Fibroblast of villous mesenchyme (primary cell): ENCODE measurements at regions not wholly inside any gene's neighbourhood (a gene's known extent, or its start where the extent isn't known, plus 50 kb on each side); places are given as distances from the start of the nearest gene placed in this dataset.
A peak's percentile ranks its signal among the peaks of the same experiment; 100 is the strongest.

Experiments
- DNase-seq: peaks from one replicate; pipeline ENCODE4 v3.0.0-alpha.2; 2010; ENCODE audit warnings: low read depth
- H3K4me3 ChIP-seq: 2 replicates; pipeline ENCODE4 v1.5.1; 2011; ENCODE audit warnings: low read depth, mild to moderate bottlenecking, low read length
- TF ChIP-seq, protein P1 (sequence below): IDR thresholded peaks from 2 replicates; pipeline ENCODE4 v1.5.1; 2012; ENCODE audit warnings: low read depth, mild to moderate bottlenecking, low read length; ENCODE audit not compliant: insufficient read depth

DNA sequence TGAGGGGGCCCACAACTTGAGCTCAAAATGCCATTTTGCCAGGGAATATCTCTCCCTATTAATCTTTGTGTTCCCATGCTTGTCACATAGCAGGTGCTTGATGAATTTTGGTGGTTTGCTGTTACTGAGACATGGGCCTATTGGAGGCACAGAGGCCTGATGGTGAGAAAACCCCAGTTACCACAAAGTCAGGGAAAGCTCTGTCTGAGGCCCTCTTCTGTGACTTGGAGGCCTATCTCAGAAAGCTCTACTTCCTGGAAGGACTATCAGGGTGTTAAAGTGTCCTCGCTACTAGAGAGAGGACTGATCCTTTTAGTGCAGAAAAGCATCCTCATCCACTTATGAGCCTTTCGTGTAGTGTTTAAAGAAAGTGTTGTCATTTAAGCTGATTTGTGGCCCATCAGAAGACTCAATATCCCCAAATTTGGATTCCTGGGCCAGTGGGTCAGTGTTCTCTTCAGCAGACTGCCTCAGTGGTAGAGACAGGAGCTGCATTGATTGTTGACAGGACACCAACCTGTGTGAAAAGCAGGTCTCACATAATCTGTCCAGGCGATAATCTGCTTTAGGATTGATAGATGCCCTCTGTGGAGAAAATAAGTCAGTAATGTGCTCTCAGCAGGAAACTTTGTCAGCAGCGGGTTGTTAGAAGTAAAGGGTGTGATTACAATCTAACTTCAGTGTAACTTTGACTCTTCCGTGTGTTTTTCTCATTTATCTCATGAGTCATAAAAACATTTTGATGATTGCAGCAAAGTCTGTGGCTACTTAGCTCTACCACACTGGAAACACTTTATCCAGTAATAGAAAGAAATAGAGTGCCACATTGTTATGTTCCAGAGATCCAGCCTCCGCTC is 121.0 kb downstream of the AKAP11 start:
- DNase-seq = peak; percentile 38

DNA sequence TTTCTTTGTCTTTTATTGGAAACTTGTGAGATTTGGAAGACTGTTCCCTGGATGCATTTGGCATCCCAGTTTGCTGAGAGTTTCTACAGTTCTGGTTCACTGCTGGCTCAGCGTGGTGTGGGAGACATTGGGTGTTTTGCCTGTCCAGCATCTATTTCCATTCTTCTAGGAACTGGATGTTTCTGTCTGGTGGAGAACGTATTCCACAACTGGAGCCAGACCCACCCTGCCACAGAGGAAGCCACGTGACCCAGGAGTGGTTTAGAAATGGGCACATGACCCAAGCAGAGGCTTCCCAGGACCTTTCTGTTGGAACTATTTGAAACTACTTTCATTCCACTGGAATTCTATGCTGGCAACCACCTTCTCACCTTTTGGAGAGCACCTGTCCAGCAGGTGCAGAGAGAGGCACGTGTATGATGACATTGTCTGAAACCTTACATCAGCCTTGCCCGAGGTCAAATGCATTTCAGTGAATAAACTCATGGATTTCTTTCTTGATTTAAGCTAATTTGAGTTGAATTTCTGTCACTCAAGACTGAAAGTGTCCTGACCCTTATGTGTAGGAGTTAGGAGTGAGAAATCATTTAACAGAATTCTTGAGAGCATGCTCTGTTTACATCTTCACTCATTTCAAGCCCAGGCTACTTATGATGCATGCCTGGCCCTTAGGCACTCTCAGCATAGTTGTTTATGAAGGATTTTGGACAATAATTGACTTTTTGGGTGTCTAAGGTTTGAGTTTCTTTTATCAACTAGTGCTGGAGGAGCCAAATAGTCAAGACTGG is 121.8 kb downstream of the AKAP11 start:
- no peak for DNase-seq
- H3K4me3 ChIP-seq = no peak overlapping the region
- TF ChIP-seq, protein P1, sequence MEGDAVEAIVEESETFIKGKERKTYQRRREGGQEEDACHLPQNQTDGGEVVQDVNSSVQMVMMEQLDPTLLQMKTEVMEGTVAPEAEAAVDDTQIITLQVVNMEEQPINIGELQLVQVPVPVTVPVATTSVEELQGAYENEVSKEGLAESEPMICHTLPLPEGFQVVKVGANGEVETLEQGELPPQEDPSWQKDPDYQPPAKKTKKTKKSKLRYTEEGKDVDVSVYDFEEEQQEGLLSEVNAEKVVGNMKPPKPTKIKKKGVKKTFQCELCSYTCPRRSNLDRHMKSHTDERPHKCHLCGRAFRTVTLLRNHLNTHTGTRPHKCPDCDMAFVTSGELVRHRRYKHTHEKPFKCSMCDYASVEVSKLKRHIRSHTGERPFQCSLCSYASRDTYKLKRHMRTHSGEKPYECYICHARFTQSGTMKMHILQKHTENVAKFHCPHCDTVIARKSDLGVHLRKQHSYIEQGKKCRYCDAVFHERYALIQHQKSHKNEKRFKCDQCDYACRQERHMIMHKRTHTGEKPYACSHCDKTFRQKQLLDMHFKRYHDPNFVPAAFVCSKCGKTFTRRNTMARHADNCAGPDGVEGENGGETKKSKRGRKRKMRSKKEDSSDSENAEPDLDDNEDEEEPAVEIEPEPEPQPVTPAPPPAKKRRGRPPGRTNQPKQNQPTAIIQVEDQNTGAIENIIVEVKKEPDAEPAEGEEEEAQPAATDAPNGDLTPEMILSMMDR = no peak

More for the DNA sequence above, 121.0 kb downstream of the AKAP11 start:
- TF ChIP-seq, protein P1 = no peak
- no peak overlapping the region for H3K4me3 ChIP-seq

DNA sequence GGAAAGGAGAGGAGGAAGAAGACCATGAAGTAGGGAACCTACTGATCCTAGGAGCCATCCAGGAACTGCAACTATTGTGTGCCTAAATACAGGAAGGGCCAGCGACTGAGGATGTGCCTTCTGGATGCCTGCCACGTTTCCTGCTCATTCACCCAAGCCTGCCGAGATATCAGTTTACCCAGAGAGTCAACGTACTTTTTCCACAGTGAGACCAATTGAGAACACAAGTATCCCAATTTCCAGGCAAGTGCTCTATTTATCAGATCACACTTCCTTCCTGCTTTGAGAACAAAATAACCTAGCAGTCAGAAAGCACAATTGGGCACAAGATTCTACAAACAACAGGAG is 122.4 kb downstream of the AKAP11 start:
- DNase-seq = no peak
- no peak overlapping the region for H3K4me3 ChIP-seq
- TF ChIP-seq, protein P1 = no peak

DNA sequence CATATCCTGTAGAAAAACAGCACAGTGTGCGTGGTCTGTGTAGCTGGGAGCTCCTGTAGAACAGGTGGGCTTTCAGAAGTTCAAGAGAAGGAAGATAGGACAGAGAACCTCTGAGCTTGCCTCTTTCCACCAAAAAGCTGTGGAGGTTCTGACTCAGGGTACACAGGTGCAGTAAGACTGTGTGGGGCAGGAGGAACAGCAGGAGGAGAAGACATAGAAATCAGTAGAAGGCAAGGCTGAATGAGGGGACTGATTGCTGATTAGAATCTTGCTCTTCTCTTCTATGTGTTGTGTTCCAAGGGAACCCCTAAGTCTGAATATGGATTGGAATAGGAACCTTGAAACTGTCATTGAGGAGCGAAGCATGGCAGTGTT is 122.7 kb downstream of the AKAP11 start:
- TF ChIP-seq, protein P1 = no peak
- no peak overlapping the region for H3K4me3 ChIP-seq
- DNase-seq = no peak

DNA sequence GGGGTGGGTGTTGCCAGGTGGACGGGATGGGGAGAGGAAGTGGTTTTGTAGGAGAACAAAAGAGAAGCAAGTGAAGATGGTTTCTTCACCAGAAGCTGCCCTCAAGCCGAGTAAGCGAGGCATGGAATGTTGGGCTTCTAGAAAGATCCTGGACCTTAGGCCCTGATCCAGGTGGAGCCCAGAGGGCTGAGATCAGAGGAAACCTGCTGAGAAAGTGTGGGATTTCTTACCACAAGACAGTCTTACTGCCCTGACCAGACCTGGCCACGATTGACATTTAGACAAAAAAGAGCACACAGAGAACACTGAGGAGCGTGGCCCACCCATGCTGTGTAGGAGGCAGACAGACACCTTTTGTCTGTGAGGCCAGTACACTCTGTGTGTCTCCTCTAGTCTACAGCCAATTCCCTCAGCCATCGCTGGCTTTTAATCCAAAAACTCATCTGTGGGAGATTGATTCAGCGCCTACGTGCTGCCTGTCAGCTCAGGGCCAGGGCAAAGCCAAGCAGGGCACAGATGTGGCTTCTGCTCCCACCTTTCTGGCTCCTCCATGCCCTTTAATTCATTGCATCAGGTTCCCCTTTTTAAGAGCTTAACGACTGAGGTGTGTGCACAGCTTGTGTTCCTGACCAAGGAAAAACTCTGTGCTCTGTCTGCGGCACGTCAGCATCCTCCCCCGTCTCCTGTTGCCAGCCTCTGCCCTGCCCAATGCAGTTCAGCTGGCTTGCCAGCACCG is 123.3 kb downstream of the AKAP11 start:
- TF ChIP-seq, protein P1 = no peak
- no peak for DNase-seq
- no peak overlapping the region for H3K4me3 ChIP-seq

DNA sequence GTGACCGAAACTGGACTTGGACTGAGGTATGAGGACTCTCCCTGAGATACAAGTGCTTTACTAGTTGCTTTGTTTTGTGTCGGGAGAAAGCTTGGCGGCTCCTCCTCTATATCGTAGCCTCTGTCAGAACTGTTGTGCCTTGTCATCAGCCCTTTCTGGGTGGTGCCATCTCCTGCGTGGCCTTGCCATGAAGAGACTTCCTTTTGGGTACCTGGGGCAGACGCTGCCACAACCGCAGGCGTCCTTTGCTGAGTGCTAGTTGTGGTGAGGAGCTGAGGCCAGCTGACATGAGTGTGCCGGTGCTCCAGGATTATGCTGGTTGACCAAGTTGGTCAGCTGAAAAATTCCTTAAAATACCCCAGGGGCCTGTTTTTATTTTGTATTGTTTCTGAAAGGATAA is 124.5 kb downstream of the AKAP11 start:
- no peak overlapping the region for H3K4me3 ChIP-seq
- DNase-seq = no peak
- TF ChIP-seq, protein P1 = no peak
